Parathyroid adenoma (tissue), 2 donors: ENCODE measurements at regions not wholly inside any gene's neighbourhood (a gene's known extent, or its start where the extent isn't known, plus 50 kb on each side); places are given as distances from the start of the nearest gene placed in this dataset.
"Not testable (repeated sequence)": the region's sequence is repeated elsewhere in the genome, so short reads cannot be mapped to it uniquely, and the experiment has no call there.

Source experiments
- H2AFZ ChIP-seq: fragments of 300-600 bp; sonication (generic); one replicate; pipeline ENCODE4 v1.7.0; 2017; ENCODE audit warnings: antibody characterized with exemption, mild to moderate bottlenecking
- H3K27ac ChIP-seq: fragments of 300-600 bp; sonication (generic); one replicate; pipeline ENCODE4 v1.7.0; 2017
- H3K27me3 ChIP-seq: fragments of 300-600 bp; sonication (generic); one replicate; pipeline ENCODE4 v1.7.0; 2017; ENCODE audit warnings: low read length; ENCODE audit not compliant: control insufficient read depth, insufficient read depth
- H3K36me3 ChIP-seq: fragments of 300-600 bp; sonication (generic); one replicate; pipeline ENCODE4 v1.7.0; 2017; ENCODE audit warnings: low read length; ENCODE audit not compliant: control insufficient read depth, insufficient read depth
- H3K4me1 ChIP-seq: fragments of 300-600 bp; sonication (generic); one replicate; pipeline ENCODE4 v1.7.0; 2017; ENCODE audit warnings: control low read depth
- H3K4me2 ChIP-seq: fragments of 300-600 bp; sonication (generic); one replicate; pipeline ENCODE4 v1.7.0; 2017; ENCODE audit warnings: low read length
- H3K4me3 ChIP-seq: fragments of 300-600 bp; sonication (generic); one replicate; pipeline ENCODE4 v1.7.0; 2017; ENCODE audit warnings: low read depth, low read length
- H3K79me2 ChIP-seq: fragments of 300-600 bp; sonication (generic); one replicate; pipeline ENCODE4 v1.7.0; 2017; ENCODE audit warnings: control low read depth
- H3K9ac ChIP-seq: fragments of 300-600 bp; sonication (generic); one replicate; pipeline ENCODE4 v1.7.0; 2017; ENCODE audit warnings: mild to moderate bottlenecking
- H3K9me3 ChIP-seq: fragments of 300-600 bp; sonication (generic); one replicate; pipeline ENCODE4 v1.7.0; 2017; ENCODE audit warnings: low read length; ENCODE audit not compliant: control insufficient read depth
- TF ChIP-seq, protein P1 (sequence below): fragments of 300-600 bp; sonication (generic); IDR thresholded peaks from one replicate; pipeline ENCODE4 v1.7.0; 2017; ENCODE audit warnings: antibody characterized with exemption, mild to moderate bottlenecking
- donor health status: primary hyperparathyroidism.

GRCh38 chr14:43793579-43793978 lies 713.5 kb downstream of the FSCB start:
- no peak overlapping the region for H3K4me2 ChIP-seq
- H3K9me3 ChIP-seq, result no peaks in the 10 kb centered on the region
- TF ChIP-seq, protein P1, sequence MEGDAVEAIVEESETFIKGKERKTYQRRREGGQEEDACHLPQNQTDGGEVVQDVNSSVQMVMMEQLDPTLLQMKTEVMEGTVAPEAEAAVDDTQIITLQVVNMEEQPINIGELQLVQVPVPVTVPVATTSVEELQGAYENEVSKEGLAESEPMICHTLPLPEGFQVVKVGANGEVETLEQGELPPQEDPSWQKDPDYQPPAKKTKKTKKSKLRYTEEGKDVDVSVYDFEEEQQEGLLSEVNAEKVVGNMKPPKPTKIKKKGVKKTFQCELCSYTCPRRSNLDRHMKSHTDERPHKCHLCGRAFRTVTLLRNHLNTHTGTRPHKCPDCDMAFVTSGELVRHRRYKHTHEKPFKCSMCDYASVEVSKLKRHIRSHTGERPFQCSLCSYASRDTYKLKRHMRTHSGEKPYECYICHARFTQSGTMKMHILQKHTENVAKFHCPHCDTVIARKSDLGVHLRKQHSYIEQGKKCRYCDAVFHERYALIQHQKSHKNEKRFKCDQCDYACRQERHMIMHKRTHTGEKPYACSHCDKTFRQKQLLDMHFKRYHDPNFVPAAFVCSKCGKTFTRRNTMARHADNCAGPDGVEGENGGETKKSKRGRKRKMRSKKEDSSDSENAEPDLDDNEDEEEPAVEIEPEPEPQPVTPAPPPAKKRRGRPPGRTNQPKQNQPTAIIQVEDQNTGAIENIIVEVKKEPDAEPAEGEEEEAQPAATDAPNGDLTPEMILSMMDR, result no peak
- no peaks in the 10 kb centered on the region for H3K4me1 ChIP-seq
- H3K27ac ChIP-seq, result no peak overlapping the region
- H3K36me3 ChIP-seq, result no peaks in the 10 kb centered on the region
- H3K4me3 ChIP-seq, result no peak overlapping the region
- no peaks in the 10 kb centered on the region for H3K27me3 ChIP-seq
- H2AFZ ChIP-seq, result no peak overlapping the region
- no peaks in the 10 kb centered on the region for H3K79me2 ChIP-seq
- no peak overlapping the region for H3K9ac ChIP-seq

DNA sequence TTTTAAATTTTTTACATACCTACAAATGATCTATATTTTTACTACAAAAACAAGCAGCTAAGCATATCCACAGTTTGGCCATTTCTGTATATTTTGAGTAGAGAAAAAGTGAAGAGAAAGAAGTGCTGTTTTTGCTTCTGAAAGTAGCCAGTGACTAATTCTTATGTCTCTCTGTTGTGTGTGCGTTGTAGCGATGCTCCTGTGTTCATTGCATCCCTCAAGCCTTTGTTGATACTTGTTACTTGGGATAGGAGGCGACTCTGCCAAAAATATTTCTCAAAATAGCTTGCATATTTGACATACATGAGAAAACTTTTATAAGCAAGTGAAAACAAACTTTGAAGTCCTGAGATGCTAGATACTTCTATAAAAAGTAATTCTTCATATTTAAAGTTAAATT lies 714.1 kb downstream of the FSCB start:
- Histone ChIP-seq H3K36me3 (no peaks in the 10 kb centered on the region), H3K4me3 (no peak overlapping the region), H3K9ac (no peak overlapping the region), H3K27me3 (no peaks in the 10 kb centered on the region), H3K4me1 (no peaks in the 10 kb centered on the region), H3K4me2 (no peak overlapping the region), H3K79me2 (no peaks in the 10 kb centered on the region), H3K9me3 (no peaks in the 10 kb centered on the region), H3K27ac (no peak overlapping the region), H2AFZ (no peak overlapping the region)
- TF ChIP-seq, protein P1, result no peak

DNA sequence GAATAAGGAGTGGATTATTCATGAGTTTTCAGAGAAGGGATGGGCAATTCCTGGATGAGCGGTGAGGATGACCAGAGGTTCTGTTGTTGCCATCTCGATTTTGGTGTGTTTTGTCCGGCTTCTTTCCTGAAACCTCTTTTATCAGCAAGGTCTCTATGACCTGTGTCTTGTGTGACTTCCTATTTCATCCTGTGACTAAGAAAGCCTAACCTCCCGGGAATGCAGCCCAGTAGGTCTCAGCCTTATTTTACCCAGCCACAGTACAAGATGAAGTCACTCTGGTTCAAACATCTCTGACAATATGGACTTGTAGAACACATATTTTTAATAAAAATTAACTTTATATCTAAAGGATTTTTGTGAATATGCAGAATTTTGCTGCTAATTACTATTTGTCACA lies 716.4 kb downstream of the FSCB start:
- Histone ChIP-seq H3K9ac (no peak overlapping the region), H3K79me2 (no peaks in the 10 kb centered on the region), H2AFZ (no peak overlapping the region), H3K36me3 (no peaks in the 10 kb centered on the region), H3K4me2 (no peak overlapping the region), H3K4me1 (no peaks in the 10 kb centered on the region), H3K27me3 (no peaks in the 10 kb centered on the region), H3K27ac (no peak overlapping the region), H3K4me3 (no peak overlapping the region), H3K9me3 (no peaks in the 10 kb centered on the region)
- TF ChIP-seq, protein P1, result no peak

- Histone ChIP-seq H3K27me3 (no peaks in the 10 kb centered on the region), H3K4me1 (no peaks in the 10 kb centered on the region), H3K36me3 (no peaks in the 10 kb centered on the region), H2AFZ (no peak overlapping the region), H3K79me2 (no peaks in the 10 kb centered on the region), H3K4me3 (no peak overlapping the region), H3K9ac (no peak overlapping the region), H3K4me2 (no peak overlapping the region), H3K27ac (no peak overlapping the region), H3K9me3 (no peaks in the 10 kb centered on the region)
- TF ChIP-seq, protein P1, result no peak
These were observed 717.6 kb downstream of the FSCB start for GRCh38 chr14:43789458-43789857.

DNA sequence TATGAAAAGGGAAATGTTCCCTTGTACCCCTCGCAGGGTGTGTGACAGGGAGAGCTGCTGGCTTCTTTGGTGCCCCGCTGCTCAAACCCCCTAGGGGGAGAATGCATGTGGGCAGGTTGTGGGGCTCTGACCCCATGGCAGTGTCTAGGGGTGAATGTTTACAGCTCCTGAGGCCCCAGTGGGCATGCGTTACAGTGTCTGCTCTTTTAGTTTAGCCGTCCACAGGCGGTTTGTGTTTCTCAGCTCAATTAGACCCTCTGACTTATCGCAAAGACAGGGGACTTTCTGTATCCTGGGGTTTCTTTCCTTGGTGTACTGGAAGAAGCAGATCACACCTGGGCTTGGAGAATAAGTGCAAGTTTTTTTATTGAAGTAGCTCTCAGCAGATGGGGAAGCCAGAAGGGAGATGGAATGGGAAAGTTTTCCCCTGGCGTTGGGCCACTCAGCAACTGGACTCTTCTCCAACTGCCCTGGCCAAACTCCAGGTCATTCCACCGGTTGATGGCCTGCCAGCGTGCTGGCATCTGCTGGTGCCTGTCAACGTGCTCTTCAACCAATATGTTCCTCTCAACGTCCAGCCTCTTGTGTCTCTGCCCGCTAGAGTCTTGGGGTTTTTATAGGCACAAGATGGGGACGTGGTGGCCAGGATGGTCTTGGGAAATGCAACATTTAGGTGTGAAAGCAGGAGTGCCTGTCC lies 720.9 kb downstream of the FSCB start:
- Histone ChIP-seq H3K4me2 (no peak overlapping the region), H3K4me1 (no peaks in the 10 kb centered on the region), H2AFZ (no peak overlapping the region), H3K9me3 (no peaks in the 10 kb centered on the region), H3K27me3 (no peaks in the 10 kb centered on the region), H3K4me3 (no peak overlapping the region), H3K27ac (no peak overlapping the region), H3K36me3 (no peaks in the 10 kb centered on the region), H3K9ac (no peak overlapping the region), H3K79me2 (no peaks in the 10 kb centered on the region)
- TF ChIP-seq, protein P1, result no peak

DNA sequence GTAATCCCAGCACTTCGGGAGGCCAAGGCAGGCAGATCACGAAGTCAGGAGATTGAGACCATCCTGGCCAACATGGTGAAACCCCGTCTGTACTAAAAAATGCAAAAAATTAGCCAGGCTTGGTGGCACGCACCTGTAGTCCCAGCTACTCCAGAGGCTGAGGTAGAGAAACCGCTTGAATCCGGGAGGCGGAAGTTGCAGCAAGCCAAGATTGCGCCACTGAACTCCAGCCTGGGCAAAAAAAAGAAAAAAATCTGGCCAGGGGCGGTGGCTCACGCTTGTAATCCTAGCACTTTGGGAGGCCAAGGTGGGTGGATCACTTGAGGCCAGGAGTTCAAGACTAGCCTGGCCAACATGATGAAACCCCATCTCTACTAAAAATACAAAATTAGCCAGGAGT lies 722.7 kb downstream of the FSCB start:
- H3K79me2 ChIP-seq, H3K27ac ChIP-seq, H3K9me3 ChIP-seq, H3K4me3 ChIP-seq, H3K36me3 ChIP-seq, H2AFZ ChIP-seq, H3K4me2 ChIP-seq, H3K27me3 ChIP-seq, H3K9ac ChIP-seq, H3K4me1 ChIP-seq: not testable (repeated sequence)
